DMS53 treated with DMSO at 0.1 percent for 48 hours (cell line): ENCODE measurements at regions not wholly inside any gene's neighbourhood (a gene's known extent, or its start where the extent isn't known, plus 50 kb on each side); places are given as distances from the start of the nearest gene placed in this dataset.
A peak's percentile ranks its signal among the peaks of the same experiment; 100 is the strongest.
"Not testable (repeated sequence)": the region's sequence is repeated elsewhere in the genome, so short reads cannot be mapped to it uniquely, and the experiment has no call there.

Source experiments
- DNase-seq: peaks from one replicate; lab custom pipeline; 2025; ENCODE audit not compliant: unreplicated experiment; lab: John Stamatoyannopoulos, UW

DNA sequence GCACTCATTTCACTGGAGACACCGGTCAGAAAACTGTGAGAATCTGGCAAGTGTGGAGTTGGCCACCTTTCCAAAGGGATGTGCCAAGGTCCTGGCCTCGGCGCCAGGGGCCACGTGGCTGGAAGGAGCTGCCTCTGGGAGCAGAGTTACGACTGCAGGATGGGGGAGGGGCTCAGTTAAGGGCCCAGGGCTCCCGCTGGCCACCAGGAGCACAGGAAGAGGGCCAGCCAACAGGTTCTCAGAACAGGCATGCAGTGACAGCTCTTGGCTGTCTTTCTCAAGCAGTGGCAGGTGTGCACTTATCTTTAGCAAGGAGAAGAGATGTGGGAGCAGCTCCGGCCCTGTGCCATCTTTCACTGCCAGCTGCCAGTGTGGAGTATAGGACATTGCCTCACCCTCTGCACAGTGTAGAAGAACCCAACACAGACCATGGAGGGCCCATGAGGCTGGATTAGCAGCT is 115.9 kb upstream of the RBPJ start:
- DNase-seq, result no peak

GRCh38 chr4:26206339-26206738 is 114.5 kb upstream of the RBPJ start:
- no peak for DNase-seq

DNA sequence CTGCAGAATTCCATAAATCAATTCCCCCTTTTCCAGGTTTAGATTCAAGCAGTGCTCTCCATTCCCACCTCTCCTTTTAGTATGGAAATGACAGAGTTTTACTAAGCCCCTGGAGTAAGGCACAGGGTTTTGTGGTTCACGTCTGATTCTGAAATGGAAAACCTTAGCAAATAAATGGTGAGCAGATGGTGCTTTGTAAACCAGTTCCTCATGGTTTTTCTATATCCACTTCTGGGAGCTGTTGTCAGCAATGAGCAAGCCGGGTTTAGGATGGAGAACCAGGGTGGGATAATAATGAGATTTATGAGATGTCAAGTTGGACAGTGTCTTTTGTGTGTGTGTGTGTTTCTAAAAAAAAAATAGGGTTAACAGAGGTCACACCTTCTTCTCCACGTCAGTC is 113.8 kb upstream of the RBPJ start:
- DNase-seq, result no peak

GRCh38 chr4:26207631-26208030 is 113.2 kb upstream of the RBPJ start:
- no peak for DNase-seq

- no peak for DNase-seq
Measured at GRCh38 chr4:26208237-26208994, 112.4 kb upstream of the RBPJ start.

- DNase-seq, result not testable (repeated sequence)
Measured at GRCh38 chr4:26209378-26209777, 111.4 kb upstream of the RBPJ start.

- no peak for DNase-seq
Measured at GRCh38 chr4:26212528-26212927, 108.3 kb upstream of the RBPJ start.

DNA sequence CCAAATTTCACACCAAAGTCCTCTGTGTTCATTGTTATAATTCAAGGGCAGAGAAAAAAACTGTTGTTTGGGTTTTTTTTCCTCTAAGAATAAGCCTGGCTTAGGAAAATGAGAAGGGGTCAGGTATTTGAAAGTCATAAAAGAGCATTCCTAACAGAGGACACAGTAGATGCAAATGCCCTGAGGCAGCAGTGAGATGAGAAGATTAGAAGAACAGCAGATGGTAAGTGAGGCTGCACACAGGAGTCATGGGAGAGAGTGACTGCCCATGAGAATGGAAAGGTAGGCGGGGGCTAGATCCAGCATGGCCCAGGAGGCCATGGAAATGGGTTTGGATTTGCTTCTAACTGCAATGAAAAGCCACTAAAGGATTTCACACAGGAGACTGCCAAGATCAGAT is 107.5 kb upstream of the RBPJ start:
- no peak for DNase-seq

GRCh38 chr4:26214994-26215393 is 105.8 kb upstream of the RBPJ start:
- no peak for DNase-seq

DNA sequence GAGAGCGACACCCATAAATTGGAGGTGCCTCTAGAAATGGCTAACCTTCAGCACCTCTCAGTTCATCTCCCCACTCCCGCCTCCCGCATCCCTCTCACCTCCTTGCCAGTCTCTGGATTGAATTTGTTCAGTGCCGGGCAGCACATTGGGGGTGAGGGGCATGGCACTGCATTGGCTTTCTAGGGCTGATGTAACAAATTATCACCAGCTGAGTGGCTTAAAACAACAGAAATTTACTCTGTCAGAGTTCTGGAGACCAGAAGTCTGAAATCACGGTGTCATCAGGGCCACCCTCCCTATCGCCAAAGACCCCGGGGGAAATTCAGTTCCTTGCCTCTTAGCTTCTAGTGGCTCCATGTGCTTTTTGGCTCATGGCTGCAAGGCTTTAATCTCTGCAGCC is 105.1 kb upstream of the RBPJ start:
- no peak for DNase-seq

DNA sequence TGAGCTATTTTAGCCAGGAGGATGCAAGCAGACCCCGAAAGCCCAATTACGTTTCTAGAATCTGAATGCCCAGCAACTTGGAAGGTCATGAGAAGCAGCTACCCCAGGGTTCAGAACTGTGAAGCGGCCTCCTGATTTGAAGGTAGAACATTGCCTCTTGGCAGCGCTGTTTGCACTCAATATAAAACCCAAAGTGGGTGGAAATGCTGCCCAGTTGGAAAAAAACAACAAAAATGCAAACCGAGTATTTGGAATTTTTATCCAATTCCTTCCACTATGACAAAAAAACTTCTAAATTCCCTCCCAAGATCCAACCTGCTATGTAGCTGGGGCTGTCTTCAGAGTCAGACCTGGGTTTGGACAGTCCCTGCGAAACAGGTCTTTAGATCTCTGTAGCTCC is 103.3 kb upstream of the RBPJ start:
- no peak for DNase-seq

GRCh38 chr4:26217961-26218676 is 102.7 kb upstream of the RBPJ start:
- no peak for DNase-seq

- no peak for DNase-seq
Measured at GRCh38 chr4:26218677-26219605, 101.9 kb upstream of the RBPJ start.

DNA sequence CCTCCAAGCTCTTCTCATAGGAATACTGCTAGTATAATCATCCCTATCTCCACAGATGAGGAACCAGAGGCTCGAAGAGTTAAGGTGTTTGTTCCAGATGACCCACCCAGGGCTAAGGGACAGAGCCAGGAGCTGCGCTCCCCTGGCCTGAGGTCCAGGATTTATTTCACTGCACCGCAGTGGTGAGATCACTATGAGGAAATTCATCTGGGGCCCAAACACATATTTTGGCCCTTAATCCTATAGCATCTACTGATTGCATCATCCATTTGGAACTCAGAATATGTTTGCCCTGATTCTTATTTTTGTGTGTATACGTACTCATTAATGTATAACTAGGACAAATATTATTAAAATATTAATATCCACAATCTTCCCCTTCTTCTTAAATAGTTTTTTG is 100.1 kb upstream of the RBPJ start:
- DNase-seq, result no peak

DNA sequence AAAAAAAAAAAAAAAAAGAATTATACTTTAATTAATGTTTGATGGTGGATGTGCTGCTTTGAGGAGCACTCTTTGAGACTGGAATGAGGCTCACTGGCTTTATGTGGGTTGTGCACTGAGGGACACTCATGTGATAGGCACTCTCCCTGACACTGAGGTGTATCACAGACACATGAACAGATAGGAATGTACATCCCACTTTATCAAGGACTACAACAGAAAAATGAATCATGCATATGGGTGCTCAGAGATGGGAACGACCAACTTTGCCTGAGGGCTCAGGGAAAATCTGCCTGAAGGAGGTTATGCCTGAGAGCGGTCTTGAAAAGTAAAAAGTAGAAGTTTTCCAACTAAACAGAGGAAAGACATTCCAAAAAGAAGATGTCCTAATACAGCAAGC is 97.7 kb upstream of the RBPJ start:
- DNase-seq, result no peak

DNA sequence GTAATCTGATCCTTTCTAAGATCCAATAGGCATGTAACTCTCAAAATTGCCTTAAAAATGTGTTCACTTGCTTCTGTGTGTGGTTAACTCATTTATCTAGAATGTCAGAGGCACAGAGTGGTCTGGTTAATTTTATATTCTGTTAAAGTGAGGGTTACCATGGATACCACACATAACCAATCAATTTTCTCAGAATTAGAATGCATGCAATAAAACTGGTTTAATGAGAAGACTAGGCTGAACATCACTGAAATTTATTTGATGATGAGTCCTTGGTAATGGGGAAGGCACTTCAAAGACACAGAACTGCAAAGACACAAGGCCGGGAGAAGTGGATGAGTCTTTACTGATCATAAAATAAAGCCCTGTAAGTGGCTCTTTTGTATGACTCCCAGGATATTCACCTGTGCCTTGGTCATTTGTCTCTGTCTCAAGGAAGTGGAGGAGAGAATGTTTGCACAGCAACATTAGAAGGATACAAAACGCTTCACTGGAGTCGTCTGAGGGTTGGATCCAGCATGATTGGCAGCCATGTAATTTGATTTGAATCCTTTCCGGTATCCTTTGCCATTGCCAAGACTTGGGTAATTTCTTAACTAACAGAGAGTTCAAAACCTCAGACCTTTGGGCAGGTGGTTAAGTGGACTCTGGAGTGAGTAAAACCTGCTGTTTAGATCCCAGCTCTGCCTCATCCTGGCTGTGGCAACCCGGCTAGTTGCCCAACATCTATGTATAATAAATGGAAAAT is 94.0 kb upstream of the RBPJ start:
- DNase-seq, result peak; percentile 45

DNA sequence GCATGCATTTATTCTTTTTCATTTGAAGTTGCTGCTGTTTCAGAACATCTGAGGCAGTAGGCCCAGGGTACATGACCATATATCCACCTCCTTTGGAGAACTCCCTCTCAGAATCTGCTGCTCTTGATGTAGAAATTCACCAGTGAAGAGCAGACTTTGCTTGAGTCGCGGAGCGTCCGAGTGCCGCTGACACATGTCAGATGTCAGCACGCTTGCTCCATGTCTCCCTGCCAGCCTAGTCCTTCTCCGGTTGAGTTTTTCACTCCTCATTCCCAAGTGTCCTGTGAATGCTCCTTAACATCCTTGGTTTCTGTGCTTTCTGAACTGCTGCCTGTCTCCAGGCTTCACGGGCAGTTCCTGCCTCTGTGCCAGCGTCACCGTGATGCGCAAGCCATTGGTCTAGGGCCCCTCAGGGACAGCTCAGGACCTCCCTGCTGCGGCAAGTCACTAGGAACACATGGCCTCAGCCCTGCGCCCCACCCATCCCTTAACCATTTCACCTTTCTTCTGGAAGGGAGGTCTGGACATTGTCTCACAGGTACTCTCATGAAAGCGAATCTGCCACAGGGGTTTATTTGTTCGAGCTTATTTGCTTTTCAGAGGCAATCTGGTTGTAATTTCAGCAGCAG is 93.1 kb upstream of the RBPJ start:
- no peak for DNase-seq

DNA sequence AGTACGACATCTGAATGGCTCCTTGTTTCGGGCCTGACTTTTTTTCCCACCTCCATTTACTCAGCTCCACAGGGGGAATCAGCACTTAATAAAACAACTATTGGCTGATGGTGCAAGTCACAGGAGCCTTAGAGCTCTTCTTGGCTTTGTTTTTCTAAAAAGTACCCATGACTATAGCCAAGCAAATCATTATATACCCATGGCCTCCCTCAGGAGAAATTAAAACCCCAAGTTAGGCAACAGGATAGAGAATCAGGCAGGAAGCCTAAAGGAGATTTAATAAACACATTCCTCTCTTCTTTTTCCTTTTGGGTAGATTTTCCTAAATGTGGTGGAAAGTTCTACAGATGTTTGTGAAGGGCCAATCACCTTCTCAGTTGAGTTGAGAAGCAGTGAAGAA is 91.9 kb upstream of the RBPJ start:
- no peak for DNase-seq

GRCh38 chr4:26229974-26230373 is 90.8 kb upstream of the RBPJ start:
- no peak for DNase-seq

- no peak for DNase-seq
Measured at GRCh38 chr4:26233350-26233749, 87.5 kb upstream of the RBPJ start.
